ENCODE measurements at regions not wholly inside any gene's neighbourhood (a gene's known extent, or its start where the extent isn't known, plus 50 kb on each side); places are given as distances from the start of the nearest gene placed in this dataset.

DNA sequence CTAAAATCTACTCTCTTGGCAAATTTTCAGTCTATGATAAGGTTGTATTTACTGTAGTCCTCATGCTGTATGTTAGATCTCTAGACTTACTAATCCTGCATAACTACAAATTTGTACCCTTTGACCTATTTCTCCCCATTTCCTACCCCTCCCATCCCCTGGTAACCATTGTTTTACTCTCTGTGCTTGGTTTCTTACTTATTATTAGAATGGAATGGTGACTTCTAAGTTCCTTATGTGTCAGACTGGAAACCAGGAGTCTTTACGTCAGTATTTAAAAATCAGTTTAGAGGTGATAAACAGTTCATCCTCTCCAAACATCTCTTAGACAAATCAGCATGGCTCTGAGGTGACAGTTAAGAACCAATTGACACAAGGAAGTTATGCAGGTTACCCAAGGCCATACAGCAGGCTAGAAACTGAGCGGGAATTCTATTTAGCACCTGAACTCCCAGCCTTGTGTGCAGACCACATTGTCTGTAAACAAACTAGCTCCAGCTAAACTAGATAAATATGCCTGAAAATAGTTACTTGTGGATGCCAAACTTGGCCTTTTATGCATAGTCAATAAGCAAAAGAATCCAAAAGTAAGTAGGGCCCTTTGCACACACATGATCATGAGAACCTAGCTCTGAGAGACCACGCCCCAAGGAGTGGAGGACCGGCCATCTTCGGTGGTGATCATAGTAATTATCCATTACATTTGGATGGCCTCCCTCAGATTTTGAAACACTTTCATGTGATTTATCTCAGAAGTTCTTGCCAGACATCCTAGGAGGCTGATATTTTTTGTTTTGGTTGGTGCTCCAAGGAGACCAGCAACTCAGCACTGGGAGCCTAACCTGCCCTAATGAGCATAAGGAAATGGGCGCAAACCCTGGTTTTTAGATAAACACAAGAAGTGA, 72.3 kb upstream of the BOC start:
- DNase-seq, result no peak

DNA sequence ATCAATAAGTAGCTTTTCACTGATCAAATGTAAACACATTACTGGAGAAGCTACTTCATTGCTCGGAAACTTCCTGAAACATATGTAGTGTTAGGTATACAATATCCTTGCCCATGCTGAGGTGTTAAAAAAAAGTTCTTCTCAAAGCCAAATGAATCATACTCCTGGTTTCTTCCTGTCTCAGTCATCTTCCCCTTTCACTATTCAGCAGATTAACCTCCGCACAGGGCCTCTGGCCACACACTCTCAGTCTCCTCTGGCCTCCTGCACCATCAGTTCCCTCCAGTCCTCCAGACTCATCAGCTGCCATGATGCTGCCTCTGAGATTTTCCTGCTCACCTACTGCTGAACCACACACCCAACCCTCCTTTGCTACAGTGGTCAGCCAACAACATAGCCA, 70.5 kb upstream of the BOC start:
- peak; percentile 10 for DNase-seq

DNA sequence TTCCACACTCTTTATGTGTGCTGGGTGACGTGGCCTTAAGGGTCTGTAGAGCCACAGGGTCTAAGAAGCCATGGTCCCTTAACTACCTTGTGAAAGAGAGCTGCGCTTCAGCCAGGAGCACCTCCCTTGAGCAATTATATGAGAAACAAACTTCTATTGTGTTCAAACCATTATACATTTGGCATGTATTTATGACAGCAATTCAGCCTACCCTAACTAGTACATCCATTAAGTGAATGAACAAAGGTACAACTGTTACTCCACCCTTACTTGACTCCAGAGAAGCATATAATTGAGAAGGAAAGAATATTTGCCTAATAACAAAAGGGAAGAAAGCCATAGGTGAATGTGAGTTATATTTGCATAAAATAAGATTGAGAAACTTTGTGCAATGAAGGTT, 69.8 kb upstream of the BOC start:
- DNase-seq, result no peak

DNA sequence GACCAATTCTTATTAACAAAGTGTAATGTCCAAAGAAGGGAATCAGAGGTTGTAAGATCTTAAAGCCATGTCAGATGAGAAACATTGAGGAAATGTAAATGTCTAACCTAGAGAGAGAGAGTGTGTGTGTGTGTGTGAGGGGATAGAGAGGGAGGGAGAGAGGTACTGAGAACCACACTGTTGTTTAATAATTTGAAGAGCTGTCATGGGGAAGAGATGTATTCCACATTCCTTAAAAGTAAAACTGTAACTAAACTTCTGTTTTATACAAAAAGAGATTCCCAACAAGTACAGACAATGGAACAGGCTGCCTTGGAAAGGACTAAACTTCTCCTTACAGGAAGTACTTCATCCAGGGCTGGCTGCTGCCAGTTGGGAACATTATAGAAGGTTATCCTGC, 68.9 kb upstream of the BOC start:
- no peak for DNase-seq

GRCh38 chr3:113143353-113143752, 68.0 kb upstream of the BOC start:
- DNase-seq, result no peak

- DNase-seq, result no peak
Observed at GRCh38 chr3:113147681-113148261, 63.6 kb upstream of the BOC start.

GRCh38 chr3:113148284-113148683, 63.1 kb upstream of the BOC start:
- DNase-seq, result no peak

GRCh38 chr3:113150250-113150649, 61.1 kb upstream of the BOC start:
- DNase-seq, result no peak

DNA sequence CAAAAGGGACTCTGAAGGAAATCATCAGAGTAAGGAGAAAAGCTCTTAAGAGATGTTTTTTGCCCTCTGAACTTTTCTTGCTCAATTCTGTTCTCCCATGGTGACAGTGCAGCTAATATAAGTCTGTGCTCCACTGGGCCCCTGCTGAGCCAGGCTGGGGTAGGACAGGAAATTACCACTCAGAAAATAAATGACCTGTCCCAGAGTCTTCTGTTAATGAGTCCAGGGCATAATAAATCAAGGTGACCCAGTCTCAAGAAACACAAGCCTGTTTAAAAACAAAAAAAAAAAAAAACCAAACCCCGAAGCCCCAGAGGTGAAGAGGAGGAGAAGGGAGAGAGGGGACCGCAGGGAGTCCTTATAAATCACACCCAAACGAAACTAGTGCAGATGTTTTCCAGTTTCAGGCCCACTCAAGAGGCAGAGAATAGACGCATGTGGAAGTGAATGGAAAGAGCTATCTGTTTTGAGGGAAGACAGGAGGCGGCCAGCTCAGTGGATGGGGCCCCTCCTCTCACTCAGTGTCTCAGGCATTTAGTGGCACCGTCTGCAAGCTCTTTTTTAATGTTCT, 59.8 kb upstream of the BOC start:
- DNase-seq, result no peak

DNA sequence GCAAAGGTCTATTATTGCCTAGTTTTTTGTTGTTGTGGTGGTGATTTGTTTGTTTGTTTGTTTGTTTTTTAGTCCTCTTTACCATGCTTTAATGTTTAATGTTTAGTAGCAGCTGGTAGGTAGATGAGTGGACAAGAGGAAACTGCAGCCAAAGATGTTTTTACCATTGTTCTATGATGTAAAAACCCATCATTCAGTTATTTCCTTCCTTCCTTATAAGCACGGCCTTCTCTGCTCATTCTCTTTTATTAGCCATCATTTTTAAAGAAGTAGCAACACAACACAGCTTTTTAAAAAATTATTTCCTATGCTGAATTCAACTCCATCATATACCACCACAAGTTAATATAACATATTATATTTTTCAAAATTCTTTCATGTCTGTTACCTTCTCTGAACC, 58.5 kb upstream of the BOC start:
- no peak for DNase-seq

DNA sequence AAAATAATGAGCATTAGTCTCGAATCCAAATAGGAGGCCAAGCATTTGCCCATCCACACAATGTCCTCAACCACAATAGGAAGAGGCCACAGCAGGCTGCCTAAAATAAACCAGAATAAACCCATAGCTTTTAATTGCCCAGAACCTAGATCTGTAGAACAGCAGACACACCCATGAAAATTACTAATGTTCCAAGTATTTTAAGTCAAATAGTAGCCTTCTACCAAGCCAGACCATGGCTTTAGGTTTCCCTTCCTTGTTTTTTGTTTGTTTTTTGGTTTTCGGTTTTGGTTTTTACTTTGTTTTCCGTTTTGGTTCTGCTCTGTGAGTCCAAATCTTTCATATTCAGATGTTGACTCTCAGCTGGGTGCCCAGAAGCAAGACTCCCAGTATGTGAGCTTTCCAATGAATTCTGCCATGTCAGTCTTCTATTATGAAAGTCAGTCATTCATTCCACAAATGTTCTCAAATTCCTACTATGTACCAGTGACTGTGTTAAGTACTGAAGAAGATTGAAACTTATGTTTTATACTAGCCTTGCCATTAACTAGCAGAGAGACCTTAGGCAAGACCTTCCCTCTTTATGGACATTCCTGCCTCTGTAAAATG, 57.8 kb upstream of the BOC start:
- no peak for DNase-seq

DNA sequence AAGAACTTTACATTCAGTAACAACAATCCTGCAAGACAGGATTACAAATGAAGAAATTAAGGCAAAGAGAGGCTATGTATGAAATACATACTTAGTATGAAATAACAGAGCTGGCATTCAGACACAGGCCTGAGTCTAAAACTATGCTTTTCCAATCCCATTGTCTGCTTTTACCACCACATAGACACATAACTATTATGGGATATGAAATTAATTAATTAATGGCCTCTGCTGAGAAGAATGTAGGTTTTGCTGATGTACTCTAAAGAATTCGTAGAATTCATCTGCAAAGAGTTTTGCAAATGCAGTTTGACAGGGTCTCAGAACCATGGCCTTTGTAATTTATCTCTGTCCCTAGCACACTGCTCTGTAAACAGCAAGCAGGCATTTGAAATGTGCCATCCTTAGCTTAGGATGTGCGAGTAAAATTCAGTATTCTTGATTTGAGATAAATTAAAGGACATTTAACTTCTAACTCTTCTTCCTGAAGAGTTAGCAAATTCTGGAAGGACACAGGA, 54.5 kb upstream of the BOC start:
- no peak for DNase-seq

- no peak for DNase-seq
Observed at GRCh38 chr3:113157408-113158030, 53.8 kb upstream of the BOC start.

DNA sequence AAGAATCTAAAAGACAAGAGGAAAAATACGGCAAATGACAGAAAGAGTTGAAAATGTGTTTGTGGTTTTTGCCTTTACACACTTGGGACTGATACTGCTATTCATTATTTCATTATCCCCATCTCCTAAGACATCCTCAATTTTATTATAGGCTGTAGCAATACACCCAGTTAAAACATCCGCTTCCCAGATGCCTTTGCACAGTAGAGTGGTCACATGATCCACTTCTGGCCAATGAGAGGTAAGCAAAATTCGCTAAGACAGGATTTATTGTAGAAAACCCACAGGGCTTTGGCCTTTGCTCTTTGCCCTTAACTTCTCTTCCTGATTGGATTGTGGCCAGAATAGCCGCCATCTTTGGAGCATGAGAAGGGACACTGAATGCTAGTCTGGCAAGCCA, 53.2 kb upstream of the BOC start:
- no peak for DNase-seq
